GM18520 (cell line): ENCODE measurements at regions not wholly inside any gene's neighbourhood (a gene's known extent, or its start where the extent isn't known, plus 50 kb on each side); places are given as distances from the start of the nearest gene placed in this dataset.
"Not testable (repeated sequence)": the region's sequence is repeated elsewhere in the genome, so short reads cannot be mapped to it uniquely, and the experiment has no call there.

Experiments used
- ATAC-seq: cut with Tn5 transposase; IDR thresholded peaks from one replicate; pipeline ENCODE4 v1.9.1; 2021; ENCODE audit not compliant: unreplicated experiment

DNA sequence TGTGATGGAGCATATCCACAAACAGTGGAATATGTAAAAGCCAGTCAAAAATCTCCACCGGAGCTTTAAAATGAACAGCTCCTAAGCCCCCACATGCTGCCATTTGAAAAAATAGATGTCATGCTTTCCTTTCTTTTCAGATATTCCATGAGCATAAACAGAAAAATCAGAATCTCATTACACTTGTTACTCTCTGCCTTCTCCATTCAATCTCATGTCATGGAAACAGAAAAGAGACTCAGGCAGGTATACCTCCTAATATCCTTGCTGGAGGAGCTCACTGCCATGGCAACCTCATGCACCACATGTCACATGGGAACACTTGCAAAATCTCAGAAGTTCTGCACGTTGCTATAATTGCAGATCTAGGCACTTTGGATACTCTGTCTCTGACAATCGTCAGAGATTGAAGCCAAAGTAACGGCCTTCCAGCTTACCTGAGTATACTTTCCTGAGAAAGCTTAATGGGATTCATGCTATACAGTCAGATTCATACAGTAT lies 317.0 kb upstream of the ADAMTS9 start:
- ATAC-seq, result no peak

DNA sequence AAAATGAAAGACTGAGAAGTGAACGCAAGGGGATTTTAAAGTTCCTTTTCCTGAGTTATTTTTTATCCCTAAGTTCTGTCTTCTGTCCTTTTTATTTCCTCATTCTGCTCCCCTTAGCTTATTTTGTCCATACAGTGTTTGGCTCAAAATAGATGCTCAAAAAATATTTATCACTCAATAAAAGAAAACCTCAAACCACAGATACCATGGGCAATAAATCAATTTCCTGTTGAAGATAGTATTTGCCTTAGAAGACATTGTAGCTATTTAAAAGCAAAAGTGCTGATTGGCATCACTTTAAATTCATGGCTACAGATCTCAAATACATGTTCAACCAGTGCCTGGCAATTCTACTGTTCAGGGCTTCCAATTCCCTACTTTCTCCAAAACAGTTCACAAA lies 316.5 kb upstream of the ADAMTS9 start:
- no peak for ATAC-seq

DNA sequence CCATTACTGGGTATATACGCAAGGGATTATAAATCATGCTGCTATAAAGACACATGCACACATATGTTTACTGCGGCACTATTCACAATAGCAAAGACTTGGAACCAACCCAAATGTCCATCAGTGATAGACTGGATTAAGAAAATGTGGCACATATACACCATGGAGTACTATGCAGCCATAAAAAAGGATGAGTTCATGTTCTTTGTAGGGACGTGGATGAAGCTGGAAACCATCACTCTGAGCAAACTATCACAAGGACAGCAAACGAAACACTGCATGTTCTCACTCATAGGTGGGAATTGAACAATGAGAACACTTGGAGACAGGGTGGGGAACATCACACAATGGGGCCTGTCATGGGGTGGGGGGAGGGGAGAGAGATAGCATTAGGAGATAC lies 313.3 kb upstream of the ADAMTS9 start:
- not testable (repeated sequence) for ATAC-seq

DNA sequence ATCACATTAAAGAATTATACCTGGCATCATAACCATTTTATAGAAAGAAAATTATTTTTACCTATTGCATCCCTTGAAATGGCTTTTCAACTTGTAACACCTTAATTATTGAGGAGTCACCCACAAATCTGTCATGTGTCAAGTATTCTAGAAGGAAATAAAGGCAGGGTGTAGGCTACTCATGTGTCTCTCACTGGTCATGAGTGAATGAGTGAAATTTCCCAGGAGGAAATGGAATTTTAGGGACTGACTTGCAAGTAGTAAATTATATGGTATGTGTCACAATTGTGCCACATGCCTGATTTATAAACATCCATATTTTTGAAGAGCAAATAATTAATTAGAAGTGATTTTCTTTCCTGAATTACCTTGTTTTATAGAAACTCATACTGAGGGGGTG lies 310.5 kb upstream of the ADAMTS9 start:
- no peak for ATAC-seq

DNA sequence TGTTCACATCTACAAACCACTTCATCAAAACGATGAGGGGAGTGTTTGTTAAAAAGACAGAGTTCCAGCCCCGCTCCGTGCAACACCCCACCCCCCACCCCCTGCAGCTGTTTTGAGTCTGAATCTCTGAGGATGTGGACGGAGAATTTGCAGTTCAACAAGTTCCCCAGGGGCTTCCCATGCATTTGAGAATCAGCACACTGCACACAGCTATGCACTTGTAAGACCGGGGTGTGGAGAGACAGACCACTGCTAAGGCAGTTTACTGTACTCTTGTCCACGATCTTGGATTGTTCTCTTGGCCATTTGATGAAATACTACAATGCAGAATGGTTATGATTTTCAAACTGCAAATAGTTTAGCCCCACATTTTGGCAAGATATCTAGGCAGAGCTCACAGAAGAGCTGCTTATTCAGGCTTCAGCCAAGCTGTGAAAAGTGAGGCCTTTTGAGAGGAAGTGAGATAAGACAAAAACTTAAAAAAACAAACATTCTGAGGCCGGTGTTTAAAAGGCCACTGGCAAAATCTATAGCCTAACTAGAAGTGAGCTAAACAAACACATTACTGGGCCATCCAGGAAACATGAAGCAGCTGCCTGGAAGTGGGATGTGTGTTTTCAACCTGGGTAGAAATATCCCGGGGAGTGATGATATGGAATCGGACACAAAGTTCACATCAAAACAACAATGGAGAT lies 308.2 kb upstream of the ADAMTS9 start:
- no peak for ATAC-seq

DNA sequence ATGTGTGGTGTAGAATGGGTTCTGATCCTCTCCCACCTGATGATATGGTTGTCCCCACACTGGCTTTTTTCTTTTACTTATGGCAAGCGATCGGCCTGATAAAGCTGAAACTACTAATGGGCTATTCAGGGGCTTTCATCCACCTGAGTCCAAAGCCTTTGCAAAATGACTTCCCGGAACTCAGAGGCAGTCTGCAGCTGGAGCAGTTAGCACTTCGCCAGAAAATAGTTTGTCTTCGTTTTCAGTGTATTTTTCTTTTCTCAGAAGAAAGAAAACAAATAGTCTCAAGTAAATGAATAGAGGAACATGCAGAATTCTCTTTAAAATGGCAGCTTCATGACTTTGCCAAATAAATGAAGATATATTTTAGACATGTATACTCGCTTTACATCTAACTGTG lies 306.0 kb upstream of the ADAMTS9 start:
- ATAC-seq, result no peak

DNA sequence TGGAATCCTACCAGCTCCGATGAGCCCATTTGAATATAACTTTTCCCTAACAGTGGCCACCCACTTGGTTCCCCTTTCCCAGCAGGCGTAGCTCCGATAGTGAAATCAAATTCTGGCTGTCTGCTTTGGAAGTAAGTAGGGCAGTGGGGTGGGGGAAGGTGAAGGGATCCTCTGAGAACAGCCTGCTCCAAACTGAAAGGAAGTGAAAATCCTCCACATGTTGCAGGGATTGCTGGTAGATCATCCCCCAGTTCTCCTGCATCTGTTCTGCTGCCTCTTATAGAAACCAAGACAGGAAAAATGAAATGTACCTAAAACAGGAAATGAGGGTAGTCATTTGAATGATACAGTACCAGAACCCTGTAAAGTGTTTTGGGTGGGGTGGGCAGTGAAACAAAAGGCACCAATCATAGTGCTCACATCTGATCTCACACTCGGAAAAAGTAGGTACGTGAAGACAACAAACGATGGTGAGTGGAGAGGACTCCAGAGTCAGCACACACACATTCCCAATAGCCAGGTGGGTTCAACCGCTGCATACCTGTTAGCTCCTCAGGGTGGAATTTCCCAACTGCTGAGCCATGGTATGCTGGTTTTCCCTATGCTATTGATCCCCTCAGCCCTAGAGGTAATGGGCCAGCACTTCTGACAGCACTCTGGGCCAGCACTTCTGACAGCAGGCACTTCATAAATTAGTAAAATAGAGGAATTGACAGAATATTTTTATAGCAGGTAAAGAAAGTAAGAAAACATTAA lies 304.9 kb upstream of the ADAMTS9 start:
- ATAC-seq, result no peak

DNA sequence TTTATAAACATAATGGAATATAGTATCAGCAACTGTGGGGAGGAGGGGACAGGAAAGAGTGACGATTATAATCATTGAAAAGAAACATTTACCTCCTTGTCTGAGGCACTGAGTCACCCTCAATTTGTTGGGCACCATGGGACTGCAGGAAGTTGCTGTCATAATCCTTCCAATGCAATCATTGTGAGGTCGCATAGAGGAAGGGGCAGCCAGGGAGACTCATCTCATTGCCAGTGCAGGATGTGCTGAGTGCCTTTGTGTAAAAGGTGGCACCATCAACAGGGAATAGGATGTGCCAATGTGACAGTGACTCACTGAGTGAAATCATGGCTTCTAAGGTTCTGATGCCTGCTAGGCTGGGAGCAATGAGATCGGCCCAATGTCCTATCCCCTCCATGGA lies 300.4 kb upstream of the ADAMTS9 start:
- no peak for ATAC-seq

DNA sequence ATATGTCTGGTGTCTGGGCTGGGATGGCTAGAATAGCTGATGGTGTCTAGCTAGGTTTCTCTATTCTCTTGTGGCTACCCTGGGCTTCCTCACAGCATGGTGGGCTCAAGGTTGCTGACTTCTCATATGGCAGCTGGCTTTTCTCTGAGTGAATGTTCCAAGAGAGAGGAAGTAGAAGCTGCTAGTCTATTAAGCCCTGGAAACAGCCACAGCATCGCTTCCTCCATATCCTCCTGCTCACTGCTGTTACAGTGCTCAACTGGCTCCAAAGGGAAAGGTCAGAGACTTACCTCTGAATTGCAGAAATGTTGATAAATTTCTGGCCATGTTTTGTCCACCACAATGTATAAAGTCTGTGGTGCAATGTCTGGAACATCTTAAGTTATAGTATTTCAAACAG lies 299.9 kb upstream of the ADAMTS9 start:
- no peak for ATAC-seq

DNA sequence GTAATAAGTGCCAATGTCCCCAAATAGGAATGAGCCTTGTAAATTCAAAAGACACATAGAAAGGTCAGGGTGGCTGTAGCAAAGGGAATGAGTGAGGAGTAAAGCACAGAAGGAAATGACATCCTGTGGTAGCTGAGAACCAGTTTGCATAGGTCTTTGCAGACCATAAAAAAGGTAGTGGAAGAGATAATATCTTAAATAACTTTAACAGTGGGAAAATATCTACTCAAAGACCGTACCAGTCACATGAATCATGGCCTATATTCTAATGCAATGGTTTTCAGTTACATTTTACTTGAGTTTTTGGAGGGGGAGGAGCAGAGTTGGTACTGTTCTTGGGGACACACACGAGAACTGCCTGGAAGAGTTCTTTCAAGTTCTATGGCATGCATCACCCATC lies 297.3 kb upstream of the ADAMTS9 start:
- no peak for ATAC-seq

DNA sequence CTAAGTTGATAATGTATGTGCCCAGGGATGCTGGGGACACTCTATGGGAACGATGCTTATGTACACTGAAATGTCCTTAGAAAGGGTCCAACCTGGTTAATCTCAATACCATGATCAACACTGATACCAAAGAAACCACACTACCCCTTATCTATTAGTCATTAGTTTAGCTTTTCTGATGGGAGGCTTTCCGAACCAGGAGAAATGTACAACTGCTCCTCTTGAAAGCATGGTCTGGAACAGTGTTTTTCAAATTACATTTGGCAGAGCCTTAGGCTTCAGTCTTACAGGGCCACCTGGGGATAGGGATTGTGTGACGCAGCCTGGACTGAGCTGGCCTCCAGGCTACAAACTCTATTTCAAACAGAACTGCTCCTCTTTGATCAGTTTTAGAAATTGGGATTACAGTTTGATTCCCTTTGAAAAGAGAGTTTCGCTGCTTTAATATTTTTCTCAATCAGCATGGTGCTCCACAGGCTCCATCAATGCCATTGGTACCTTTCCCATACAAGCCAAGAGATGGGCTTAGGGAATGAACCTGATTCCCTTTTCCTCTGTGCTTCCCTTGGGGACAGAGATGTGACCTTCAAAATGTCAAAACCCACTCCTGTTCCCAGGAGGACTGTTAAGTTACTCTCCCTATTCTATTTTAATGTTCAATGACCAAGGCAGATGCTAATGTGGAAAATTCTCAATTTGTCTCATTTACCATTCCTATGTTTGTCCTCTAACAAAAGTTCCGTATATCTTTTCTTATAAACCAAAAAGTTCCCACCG lies 296.0 kb upstream of the ADAMTS9 start:
- ATAC-seq, result no peak

DNA sequence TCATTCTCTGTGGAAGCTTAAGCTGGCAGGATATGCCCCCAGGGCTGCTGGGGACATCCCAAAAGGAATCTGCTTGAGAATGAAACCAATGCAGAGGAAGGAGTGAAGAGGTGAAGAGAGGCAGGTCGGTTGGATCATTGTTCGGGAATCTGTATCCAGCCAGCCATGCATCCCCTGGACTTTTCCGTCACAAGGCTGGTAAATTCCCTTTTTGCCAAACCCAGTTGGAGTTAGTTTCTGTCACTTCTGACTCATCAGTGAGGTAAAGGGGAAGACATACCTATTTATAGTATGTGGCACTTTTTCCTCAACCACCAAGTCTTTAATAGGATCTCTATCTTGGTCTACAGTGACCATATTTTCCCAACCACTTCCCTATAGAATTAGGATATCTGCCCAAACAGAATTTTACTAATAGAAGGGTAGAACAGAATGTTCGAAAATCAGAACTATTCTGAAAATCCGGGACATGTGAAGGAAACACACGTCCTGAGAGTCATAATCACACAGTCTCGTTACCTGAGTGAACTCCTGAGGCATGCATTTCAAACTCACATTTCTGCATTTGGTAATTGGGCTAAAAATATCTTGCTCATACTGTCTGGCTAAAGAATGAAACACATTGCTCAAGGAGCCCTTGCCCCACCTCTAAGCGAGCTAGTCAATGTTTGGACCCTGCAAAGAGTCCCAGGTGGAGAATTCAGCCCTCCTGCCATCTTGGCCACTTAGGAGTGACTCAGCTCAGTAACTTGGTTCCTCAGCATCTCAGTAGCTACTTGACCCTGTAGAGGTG lies 289.7 kb upstream of the ADAMTS9 start:
- no peak for ATAC-seq

DNA sequence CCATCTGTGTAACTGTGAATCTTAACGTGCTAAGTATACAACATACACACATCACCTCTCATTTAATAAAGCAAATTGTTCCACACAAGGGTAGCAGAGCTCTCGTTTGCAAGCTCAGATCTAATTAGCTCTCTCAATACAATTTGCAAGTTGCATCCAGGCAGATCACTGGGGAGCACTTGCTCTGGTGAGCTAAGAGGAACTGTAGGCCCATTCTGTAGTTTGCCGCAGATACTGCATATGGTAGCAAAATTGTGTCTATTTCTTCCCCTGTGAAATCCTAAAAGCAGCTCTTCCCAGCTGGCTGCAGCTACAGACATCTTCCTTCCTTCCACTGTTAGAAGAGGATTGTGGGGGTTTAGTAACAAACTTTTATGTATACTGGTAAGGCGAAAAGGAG lies 288.7 kb upstream of the ADAMTS9 start:
- no peak for ATAC-seq

DNA sequence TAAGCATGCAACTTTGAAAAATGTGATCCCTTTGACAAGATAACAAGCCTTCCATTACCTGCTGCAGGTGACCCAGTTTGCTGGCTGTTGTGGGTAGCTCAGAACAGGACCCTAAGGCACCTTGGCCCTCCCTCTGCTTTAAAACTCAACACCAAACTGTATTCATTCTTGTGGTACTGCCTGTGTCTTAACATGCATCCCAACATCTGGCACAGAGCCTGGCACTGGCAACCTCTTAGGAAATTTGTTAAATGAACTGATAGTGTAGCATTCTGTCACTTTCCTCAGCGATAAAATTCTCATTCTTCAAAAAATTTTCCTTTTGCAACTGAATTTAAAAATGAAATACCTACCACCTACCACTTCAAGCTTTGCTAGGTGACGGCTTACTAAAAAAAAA lies 287.3 kb upstream of the ADAMTS9 start:
- ATAC-seq, result no peak

DNA sequence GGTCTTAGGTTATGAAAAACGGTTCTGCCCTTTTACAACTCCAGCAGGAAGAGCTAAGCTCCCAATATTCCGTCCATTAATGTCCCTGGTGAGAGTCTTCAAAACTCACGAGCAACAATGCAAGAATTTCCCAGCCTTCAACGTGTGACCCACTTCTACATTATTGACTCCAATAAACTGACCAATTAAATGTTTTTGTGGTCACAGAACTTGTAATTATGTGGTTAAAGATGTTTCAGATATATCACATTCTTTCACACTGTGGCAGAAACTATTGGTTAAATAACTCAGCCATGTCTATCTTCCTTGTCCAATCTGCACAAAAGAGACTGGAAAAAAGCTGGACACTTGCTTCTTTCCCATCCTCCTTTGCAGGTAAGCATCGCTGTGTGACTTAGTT lies 286.6 kb upstream of the ADAMTS9 start:
- ATAC-seq, result no peak

DNA sequence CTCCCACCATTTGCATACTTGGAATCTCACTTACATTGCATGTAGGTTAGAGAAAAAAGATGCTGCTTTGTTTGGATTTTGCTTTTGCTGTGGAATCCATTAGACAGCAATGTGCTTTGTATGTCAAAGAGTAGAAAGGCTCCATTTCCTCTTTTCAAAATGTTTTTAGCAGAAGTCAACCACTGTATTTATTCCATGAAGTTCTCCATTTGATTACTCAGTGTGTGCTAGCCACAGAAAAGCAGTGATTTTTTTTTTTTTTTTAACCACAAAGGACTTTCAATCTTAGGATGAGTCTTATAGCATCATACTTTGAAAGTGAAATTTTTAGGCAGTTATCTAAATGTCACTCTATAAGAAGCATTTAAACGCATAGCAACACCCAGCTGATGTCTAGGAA lies 285.0 kb upstream of the ADAMTS9 start:
- ATAC-seq, result no peak

DNA sequence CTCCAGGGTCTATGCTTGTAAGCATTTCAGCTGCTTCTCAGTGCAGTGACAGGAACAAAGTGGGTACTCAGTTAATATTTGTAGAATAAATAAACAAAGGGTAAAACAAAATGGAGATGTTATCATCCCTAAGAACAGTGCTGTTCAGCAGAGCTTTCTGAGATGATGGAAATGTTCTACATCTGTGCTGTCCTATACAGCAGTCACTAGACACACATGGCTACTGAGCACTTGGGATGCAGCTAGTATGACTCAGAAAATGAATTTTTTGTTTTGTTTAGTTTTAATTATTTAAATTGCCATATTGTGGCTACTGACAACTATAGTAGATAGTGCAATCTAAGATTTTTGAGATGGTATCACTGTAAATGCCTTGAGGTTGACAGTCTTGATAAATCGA lies 283.8 kb upstream of the ADAMTS9 start:
- ATAC-seq, result no peak

DNA sequence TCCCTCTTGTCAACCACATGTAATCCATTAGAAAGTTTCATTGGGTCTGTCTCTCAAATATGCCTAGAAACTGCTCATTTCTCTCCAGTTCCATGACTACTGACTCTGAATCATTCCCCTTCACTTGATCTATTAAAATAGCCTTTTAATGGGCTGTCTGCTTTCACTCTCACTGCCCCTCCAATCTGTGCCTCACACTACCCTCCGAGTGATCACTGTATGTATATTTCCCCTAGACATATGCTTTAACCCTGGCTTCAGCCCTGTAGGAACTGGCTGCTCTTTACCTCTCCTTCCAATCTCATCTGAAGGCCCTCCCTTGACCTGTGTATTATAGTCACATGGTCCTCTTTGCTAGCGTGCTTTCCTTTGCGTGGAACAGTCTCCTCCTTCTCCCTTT lies 282.8 kb upstream of the ADAMTS9 start:
- no peak for ATAC-seq

DNA sequence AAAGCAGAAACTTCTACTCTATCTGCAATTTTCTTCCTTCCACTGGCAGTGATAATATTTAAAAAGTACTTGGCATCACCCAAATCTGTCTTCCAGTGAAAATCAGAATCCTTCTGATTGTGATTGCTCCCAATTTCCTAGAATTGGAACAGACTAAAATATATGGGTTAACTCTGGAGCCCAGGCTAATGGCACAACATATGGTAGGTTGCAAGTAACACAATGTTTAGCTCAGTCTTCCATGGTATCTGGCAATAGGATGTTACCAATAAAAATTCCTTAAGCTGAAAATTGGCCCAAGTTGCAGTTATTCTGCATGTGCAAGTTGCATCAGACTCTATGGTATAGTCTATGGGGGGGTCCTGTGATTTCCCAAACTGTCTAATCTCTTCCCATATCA lies 273.5 kb upstream of the ADAMTS9 start:
- no peak for ATAC-seq

DNA sequence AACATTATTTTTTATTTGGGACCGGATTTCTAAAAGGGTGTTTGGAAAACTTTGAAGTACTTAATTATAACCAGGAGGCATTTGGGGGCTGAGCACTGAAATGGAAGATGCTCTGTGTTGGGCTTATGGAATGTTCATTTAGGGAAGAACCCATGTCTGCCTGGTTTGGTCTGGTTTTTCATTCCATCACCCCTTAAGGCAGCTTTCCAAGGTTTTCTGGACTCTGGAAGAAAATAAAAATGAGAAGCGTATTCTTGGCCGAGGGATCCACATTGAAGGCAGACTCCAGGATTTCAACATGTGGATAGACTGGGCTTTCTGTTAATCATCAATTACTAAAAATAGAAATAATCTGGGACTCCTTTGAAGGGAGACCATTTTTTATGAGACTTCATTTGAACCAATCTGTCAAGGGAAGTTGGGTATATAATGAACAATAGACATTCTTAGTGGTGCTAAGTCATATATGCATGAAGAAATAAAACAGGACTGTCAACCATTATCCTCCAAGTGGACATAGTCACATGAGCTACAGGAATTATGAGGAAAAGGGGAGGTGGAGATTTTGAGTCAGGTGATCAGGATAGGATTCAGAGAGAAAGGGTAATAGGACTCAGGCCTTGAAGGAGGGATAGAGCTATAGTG lies 270.5 kb upstream of the ADAMTS9 start:
- no peak for ATAC-seq
